ENCODE measurements at regions not wholly inside any gene's neighbourhood (a gene's known extent, or its start where the extent isn't known, plus 50 kb on each side); places are given as distances from the start of the nearest gene placed in this dataset.

DNA sequence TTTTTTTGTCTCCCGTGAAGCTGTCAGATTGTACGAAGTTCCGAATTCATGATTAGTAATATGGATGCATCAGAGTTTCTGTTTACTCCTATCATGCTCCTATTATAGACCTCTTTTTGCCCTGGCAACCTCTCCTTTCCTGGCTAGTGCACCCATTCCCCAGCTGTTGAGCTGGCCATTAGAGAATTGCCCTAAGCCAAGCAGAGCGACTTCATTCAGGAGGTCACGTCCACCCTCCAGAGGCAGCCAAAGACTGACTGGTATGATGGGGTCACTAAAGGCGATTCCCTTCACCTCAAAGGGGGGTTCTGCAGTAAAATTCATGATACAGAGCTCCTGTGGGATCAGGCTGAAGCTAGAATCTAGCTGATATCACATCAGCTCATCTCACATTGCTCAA, 351.9 kb downstream of the BTBD3 start:
- ATAC-seq: no peak
- Mint-ChIP-seq H3K4me1 (peaks cover 8% of the 10 kb centered on the region), H3K4me3 (no peak overlapping the region), H3K36me3 (peaks cover 8% of the 10 kb centered on the region; the same call in 1 of the 2 replicates), H3K27me3 (ENCODE audit: low read depth) (no peaks in the 10 kb centered on the region), H3K27ac (no peak overlapping the region), H3K9me3 (peaks cover 19% of the 10 kb centered on the region)
- TF ChIP-seq ELF4 (CRISPR knock-in tag; IDR thresholded peaks at IDR 0.05; ENCODE audit: low read depth): no peak
- TF ChIP-seq NR1H2 (CRISPR knock-in tag; IDR thresholded peaks at IDR 0.05): no peak
- TF ChIP-seq, protein P1, sequence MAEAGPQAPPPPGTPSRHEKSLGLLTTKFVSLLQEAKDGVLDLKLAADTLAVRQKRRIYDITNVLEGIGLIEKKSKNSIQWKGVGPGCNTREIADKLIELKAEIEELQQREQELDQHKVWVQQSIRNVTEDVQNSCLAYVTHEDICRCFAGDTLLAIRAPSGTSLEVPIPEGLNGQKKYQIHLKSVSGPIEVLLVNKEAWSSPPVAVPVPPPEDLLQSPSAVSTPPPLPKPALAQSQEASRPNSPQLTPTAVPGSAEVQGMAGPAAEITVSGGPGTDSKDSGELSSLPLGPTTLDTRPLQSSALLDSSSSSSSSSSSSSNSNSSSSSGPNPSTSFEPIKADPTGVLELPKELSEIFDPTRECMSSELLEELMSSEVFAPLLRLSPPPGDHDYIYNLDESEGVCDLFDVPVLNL (CRISPR knock-in tag; IDR thresholded peaks at IDR 0.05; ENCODE audit: borderline replicate concordance, low read depth): no peak
- TF ChIP-seq RELA (CRISPR knock-in tag; IDR thresholded peaks at IDR 0.05; ENCODE audit: borderline replicate concordance): no peak
- TF ChIP-seq, protein P2, sequence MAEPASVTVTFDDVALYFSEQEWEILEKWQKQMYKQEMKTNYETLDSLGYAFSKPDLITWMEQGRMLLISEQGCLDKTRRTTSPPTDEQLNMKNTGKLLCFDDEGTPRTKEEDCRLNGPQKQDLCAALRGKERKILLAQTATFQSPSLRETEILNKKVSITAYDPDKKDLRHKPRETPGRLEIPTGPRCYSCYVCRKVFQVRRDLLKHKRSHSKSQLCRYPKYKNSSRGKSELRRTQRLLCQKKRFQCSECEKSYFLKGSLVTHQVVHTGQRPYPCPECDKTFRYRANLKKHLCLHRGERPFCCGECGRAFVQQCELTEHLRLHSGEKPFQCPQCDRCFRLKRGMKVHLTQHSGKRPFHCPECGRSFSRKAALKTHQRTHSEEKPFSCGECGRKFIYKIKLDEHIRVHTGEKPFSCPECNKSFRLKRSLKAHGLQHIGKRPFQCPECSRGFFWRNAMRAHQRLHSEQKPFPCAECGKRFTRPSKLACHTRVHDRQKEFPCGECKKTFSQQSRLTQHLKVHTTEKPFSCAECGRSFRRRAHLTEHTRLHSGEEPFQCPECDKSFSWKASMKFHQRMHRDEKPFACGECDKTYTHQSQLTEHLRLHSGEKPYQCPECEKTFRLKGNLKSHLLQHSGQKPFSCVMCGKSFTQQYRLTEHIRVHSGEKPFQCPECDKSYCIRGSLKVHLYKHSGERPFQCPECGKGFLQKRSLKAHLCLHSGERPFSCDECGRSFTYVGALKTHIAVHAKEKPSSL (CRISPR knock-in tag; conservative IDR thresholded peaks at IDR 0.05): no peak
- TF ChIP-seq, protein P3, sequence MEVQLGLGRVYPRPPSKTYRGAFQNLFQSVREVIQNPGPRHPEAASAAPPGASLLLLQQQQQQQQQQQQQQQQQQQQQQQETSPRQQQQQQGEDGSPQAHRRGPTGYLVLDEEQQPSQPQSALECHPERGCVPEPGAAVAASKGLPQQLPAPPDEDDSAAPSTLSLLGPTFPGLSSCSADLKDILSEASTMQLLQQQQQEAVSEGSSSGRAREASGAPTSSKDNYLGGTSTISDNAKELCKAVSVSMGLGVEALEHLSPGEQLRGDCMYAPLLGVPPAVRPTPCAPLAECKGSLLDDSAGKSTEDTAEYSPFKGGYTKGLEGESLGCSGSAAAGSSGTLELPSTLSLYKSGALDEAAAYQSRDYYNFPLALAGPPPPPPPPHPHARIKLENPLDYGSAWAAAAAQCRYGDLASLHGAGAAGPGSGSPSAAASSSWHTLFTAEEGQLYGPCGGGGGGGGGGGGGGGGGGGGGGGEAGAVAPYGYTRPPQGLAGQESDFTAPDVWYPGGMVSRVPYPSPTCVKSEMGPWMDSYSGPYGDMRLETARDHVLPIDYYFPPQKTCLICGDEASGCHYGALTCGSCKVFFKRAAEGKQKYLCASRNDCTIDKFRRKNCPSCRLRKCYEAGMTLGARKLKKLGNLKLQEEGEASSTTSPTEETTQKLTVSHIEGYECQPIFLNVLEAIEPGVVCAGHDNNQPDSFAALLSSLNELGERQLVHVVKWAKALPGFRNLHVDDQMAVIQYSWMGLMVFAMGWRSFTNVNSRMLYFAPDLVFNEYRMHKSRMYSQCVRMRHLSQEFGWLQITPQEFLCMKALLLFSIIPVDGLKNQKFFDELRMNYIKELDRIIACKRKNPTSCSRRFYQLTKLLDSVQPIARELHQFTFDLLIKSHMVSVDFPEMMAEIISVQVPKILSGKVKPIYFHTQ (CRISPR knock-in tag; IDR thresholded peaks at IDR 0.05): no peak
- no peak for TF ChIP-seq USF1 (CRISPR knock-in tag; IDR thresholded peaks at IDR 0.05)
- no peak for TF ChIP-seq ZNF512 (CRISPR knock-in tag; IDR thresholded peaks at IDR 0.05; ENCODE audit: borderline replicate concordance)
- TF ChIP-seq, protein P4, sequence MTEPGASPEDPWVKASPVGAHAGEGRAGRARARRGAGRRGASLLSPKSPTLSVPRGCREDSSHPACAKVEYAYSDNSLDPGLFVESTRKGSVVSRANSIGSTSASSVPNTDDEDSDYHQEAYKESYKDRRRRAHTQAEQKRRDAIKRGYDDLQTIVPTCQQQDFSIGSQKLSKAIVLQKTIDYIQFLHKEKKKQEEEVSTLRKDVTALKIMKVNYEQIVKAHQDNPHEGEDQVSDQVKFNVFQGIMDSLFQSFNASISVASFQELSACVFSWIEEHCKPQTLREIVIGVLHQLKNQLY (CRISPR knock-in tag; IDR thresholded peaks at IDR 0.05): no peak
- TF ChIP-seq ZNF219 (CRISPR knock-in tag; IDR thresholded peaks at IDR 0.05; ENCODE audit: borderline replicate concordance): no peak
- DNase-seq (ENCODE audit: low spot score): no peak
- ChIA-PET CTCF (no interaction called here), POLR2A (no interaction called here)

DNA sequence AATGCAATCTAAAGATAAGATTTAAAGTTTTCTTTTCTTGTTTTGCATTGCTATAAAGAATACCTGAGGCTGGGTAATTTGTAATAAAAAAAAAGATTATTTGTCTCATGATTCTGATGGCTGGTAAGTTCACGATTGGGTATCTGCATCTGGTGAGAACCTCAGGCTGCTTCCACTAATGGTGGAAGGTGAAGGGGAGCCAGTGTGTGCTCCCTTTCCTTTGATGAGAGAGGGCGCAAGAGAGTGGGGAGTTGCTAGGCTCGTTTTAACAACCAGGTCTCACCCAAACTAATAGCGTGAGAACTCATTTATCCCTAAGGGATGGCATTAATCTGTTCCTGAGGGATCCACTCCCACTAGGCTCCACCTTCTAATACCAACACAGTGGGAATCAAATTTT, 353.2 kb downstream of the BTBD3 start:
- DNase-seq (ENCODE audit: low spot score) (peak; percentile 13), ATAC-seq (peak; percentile 80)
- Mint-ChIP-seq H3K4me3 (no peak overlapping the region), H3K4me1 (peaks cover 8% of the 10 kb centered on the region), H3K27me3 (ENCODE audit: low read depth) (no peaks in the 10 kb centered on the region), H3K36me3 (peaks cover 8% of the 10 kb centered on the region; the same call in 1 of the 2 replicates), H3K27ac (no peak overlapping the region), H3K9me3 (peaks cover 19% of the 10 kb centered on the region)
- POLR2A ChIA-PET: no interaction called here
- CTCF ChIA-PET: no interaction called here
- no peak for TF ChIP-seq ZNF671 (CRISPR knock-in tag; IDR thresholded peaks at IDR 0.05)
- TF ChIP-seq, protein P5, sequence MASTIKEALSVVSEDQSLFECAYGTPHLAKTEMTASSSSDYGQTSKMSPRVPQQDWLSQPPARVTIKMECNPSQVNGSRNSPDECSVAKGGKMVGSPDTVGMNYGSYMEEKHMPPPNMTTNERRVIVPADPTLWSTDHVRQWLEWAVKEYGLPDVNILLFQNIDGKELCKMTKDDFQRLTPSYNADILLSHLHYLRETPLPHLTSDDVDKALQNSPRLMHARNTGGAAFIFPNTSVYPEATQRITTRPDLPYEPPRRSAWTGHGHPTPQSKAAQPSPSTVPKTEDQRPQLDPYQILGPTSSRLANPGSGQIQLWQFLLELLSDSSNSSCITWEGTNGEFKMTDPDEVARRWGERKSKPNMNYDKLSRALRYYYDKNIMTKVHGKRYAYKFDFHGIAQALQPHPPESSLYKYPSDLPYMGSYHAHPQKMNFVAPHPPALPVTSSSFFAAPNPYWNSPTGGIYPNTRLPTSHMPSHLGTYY (CRISPR knock-in tag; IDR thresholded peaks at IDR 0.05): no peak

Data from WTC11 (cell line).